IMR-90 (cell line): ENCODE measurements at regions not wholly inside any gene's neighbourhood (a gene's known extent, or its start where the extent isn't known, plus 50 kb on each side); places are given as distances from the start of the nearest gene placed in this dataset.

Source experiments
- ATAC-seq: fragments of 200-7000 bp; cut with Tn5 transposase; 2 replicates; pipeline ENCODE4 v1.9.1; 2020; ENCODE audit warnings: low read depth, mild to moderate bottlenecking, moderate library complexity
- BruUV-seq: library from RNA; stranded (reverse); fragments of 400-500 nt; replicated peaks from 2 replicates; lab custom pipeline; 2021; lab: Mats Ljungman, UMichigan
- CTCF ChIA-PET: fragments of 300-600 bp; formaldehyde crosslinking; extraction: SDS; loops from one replicate; lab custom pipeline; 2021; ENCODE audit warnings: antibody characterized with exemption; lab: Yijun Ruan, JAX
- POLR2A ChIA-PET: fragments of 300-600 bp; sonication (Branson Sonifier 250); formaldehyde crosslinking; loops from one replicate; lab custom pipeline; 2022; ENCODE audit warnings: antibody characterized with exemption; ENCODE audit not compliant: unreplicated experiment; lab: Charles Lee
- DNase-seq: peaks from one replicate; pipeline ENCODE4 v3.0.0; 2013
- H2AFZ ChIP-seq: replicated peaks from 2 replicates; pipeline ENCODE3; 2013; ENCODE audit warnings: low read length, mild to moderate bottlenecking; ENCODE audit not compliant: poor library complexity
- H2AK5ac ChIP-seq: 2 replicates; pipeline ENCODE4 v1.6.1; 2013; ENCODE audit warnings: low read depth, low read length, inconsistent platforms
- H2AK9ac ChIP-seq: replicated peaks from 2 replicates; pipeline ENCODE3; 2013; ENCODE audit warnings: mild to moderate bottlenecking, low read depth, low read length, moderate library complexity; ENCODE audit not compliant: poor library complexity
- H2BK120ac ChIP-seq: 2 replicates; pipeline ENCODE4 v1.6.1; 2013; ENCODE audit warnings: low read depth, low read length, inconsistent platforms
- H2BK15ac ChIP-seq: 3 replicates; pipeline ENCODE4 v1.6.1; 2013; ENCODE audit warnings: low read depth, low read length, inconsistent platforms
- H2BK20ac ChIP-seq: 2 replicates; pipeline ENCODE4 v1.6.1; 2013; ENCODE audit warnings: low read depth, mild to moderate bottlenecking, inconsistent platforms, low read length, moderate library complexity
- H2BK5ac ChIP-seq: 2 replicates; pipeline ENCODE4 v1.6.1; 2013; ENCODE audit warnings: mild to moderate bottlenecking, low read depth, low read length, inconsistent platforms; ENCODE audit not compliant: poor library complexity, severe bottlenecking
- H3K14ac ChIP-seq: replicated peaks from 2 replicates; pipeline ENCODE4 v1.6.1; 2013; ENCODE audit warnings: low read depth, low read length, inconsistent platforms
- H3K18ac ChIP-seq: 2 replicates; pipeline ENCODE4 v1.6.1; 2013; ENCODE audit warnings: low read depth, low read length, control low read depth
- H3K23ac ChIP-seq: 2 replicates; pipeline ENCODE4 v1.6.1; 2013; ENCODE audit warnings: low read depth, low read length, inconsistent platforms
- H3K27ac ChIP-seq: 2 replicates; pipeline ENCODE4 v1.5.1; 2013; ENCODE audit warnings: mild to moderate bottlenecking, control low read depth, low read length; ENCODE audit not compliant: insufficient read depth
- H3K27me3 ChIP-seq: 2 replicates; pipeline ENCODE4 v1.6.1; 2013; ENCODE audit warnings: low read length; ENCODE audit not compliant: control insufficient read depth, insufficient read depth
- H3K36me3 ChIP-seq: 2 replicates; pipeline ENCODE4 v1.6.1; 2013; ENCODE audit warnings: low read length, mixed read lengths; ENCODE audit not compliant: control insufficient read depth, insufficient read depth
- H3K4ac ChIP-seq: 2 replicates; pipeline ENCODE4 v1.6.1; 2013; ENCODE audit warnings: low read depth, low read length, inconsistent platforms
- H3K4me1 ChIP-seq: 2 replicates; pipeline ENCODE4 v1.6.1; 2013; ENCODE audit warnings: low read length, mixed read lengths; ENCODE audit not compliant: control insufficient read depth, insufficient read depth
- H3K4me2 ChIP-seq: 2 replicates; pipeline ENCODE4 v1.6.1; 2013; ENCODE audit warnings: low read depth, mild to moderate bottlenecking, control low read depth, low read length, moderate library complexity
- H3K4me3 ChIP-seq: 2 replicates; pipeline ENCODE4 v1.5.1; 2013; ENCODE audit warnings: low read depth, mild to moderate bottlenecking, control low read depth, low read length, moderate library complexity; ENCODE audit not compliant: insufficient read depth
- H3K56ac ChIP-seq: 2 replicates; pipeline ENCODE4 v1.6.1; 2013; ENCODE audit warnings: low read length, inconsistent platforms; ENCODE audit not compliant: insufficient read depth; ENCODE audit errors: extremely low read depth
- H3K79me1 ChIP-seq, 2 experiments: 2 replicates each; pipeline ENCODE4 v1.6.1; 2013; ENCODE audit warnings: low read length in 2 of 2, inconsistent platforms in 1 of 2, low read depth in 1 of 2
- H3K9ac ChIP-seq: 2 replicates; pipeline ENCODE4 v1.6.1; 2013; ENCODE audit warnings: low read depth, low read length, control low read depth
- H3K9me1 ChIP-seq: 2 replicates; pipeline ENCODE4 v1.6.1; 2013; ENCODE audit warnings: low read length, inconsistent platforms; ENCODE audit not compliant: insufficient read depth
- H3K9me3 ChIP-seq: 2 replicates; pipeline ENCODE4 v1.6.1; 2013; ENCODE audit warnings: low read length; ENCODE audit not compliant: control insufficient read depth, insufficient read depth
- H4K20me1 ChIP-seq: 2 replicates; pipeline ENCODE4 v1.6.1; 2013; ENCODE audit warnings: low read length, inconsistent platforms; ENCODE audit not compliant: insufficient read depth
- H4K5ac ChIP-seq: 2 replicates; pipeline ENCODE4 v1.6.1; 2013; ENCODE audit warnings: mild to moderate bottlenecking, low read depth, low read length, control low read depth
- H4K8ac ChIP-seq, 2 experiments: 2 replicates each; pipeline ENCODE4 v1.6.1; 2013; ENCODE audit warnings: low read depth in 2 of 2, low read length in 2 of 2, control low read depth in 1 of 2, inconsistent platforms in 1 of 2
- H4K91ac ChIP-seq: 2 replicates; pipeline ENCODE4 v1.6.1; 2013; ENCODE audit warnings: low read depth, low read length, inconsistent platforms; ENCODE audit not compliant: insufficient read depth
- ELK1 ChIP-seq: fragments of 150-350 bp; IDR thresholded peaks from 2 replicates; pipeline ENCODE4 v1.6.1; 2016; ENCODE audit warnings: low read depth, mild to moderate bottlenecking, low read length, moderate library complexity, borderline replicate concordance
- MAFK ChIP-seq: IDR thresholded peaks from 2 replicates; pipeline ENCODE4 v1.6.1; 2012; ENCODE audit warnings: low read depth, low read length, improper control_type of control experiment
- MXI1 ChIP-seq: IDR thresholded peaks from 2 replicates; pipeline ENCODE4 v1.6.1; 2012; ENCODE audit warnings: low read depth, mild to moderate bottlenecking, low read length, moderate library complexity, borderline replicate concordance
- WGBS, 2 experiments: methylation state at CpG; one replicate each; pipeline versions ENCODE4 v1.1.5 to v1.1.7; 2013; ENCODE audit warnings: missing lambda C conversion rate in 2 of 2; ENCODE audit not compliant: insufficient read length in 1 of 2; ENCODE audit errors: extremely low coverage in 2 of 2; 5-methylcytosine and 5-hydroxymethylcytosine counted together
- dilution Hi-C: fragments of 300-500 bp; cut with HindIII; formaldehyde crosslinking; loops from one replicate; pipeline ENCODE4 v1.14.3; 2018; ENCODE audit warnings: low sequenced_read_pairs; ENCODE audit not compliant: unreplicated experiment
- in situ Hi-C: fragments of 300-500 bp; cut with MboI; formaldehyde crosslinking; loops from 3 replicates; pipeline ENCODE4 v1.14.3; 2019; ENCODE audit warnings: low sequenced_read_pairs, inconsistent platforms, mixed read lengths
- intact Hi-C: fragments of 100-400 bp; cut with micrococcal nuclease; formaldehyde crosslinking; loops from 2 replicates; pipeline ENCODE4 v1.10.0; 2022

DNA sequence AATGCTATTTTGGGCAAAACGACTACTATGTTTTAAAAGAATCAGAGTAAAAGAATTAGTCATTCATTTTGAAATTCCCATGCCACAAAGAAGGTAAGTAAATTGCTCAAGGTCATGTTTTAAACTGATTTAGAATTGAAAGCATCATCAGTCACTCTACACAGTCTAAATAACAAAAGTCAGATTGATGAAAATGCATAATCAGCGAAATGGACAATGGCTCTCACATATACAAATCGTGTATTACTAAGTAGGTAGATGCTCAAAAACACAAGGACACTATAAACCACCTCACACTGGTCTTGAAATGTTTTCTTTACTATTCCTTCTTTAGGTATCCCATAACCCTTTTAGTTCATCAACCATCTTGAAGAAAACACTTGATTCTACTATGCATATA, 135.4 kb downstream of the OPN5 start:
- ATAC-seq (no peak), DNase-seq (no peak)
- Histone ChIP-seq H3K4ac (no peak overlapping the region), H3K9me1 (no peaks in the 10 kb centered on the region), H3K27ac (no peak overlapping the region), H3K4me1 (no peaks in the 10 kb centered on the region), H2AFZ (no peak overlapping the region), H3K56ac (no peak overlapping the region), H3K18ac (no peak overlapping the region), H4K5ac (no peak overlapping the region), H2BK5ac (no peak overlapping the region), H3K9ac (no peak overlapping the region), H2BK20ac (no peak overlapping the region), H2BK120ac (no peak overlapping the region), H3K14ac (no peak overlapping the region), H4K91ac (no peak overlapping the region), H3K4me3 (no peak overlapping the region), H2AK5ac (no peak overlapping the region), H4K8ac (no peak overlapping the region), H2AK9ac (no peak overlapping the region), H3K9me3 (no peaks in the 10 kb centered on the region), H2BK15ac (no peak overlapping the region), H4K20me1 (no peaks in the 10 kb centered on the region), H3K79me1 (no peaks in the 10 kb centered on the region), H3K4me2 (no peak overlapping the region), H3K27me3 (no peaks in the 10 kb centered on the region), H3K36me3 (no peaks in the 10 kb centered on the region), H3K23ac (no peak overlapping the region)
- in situ Hi-C loops, result no loop called here
- TF ChIP-seq ELK1 (no peak), MAFK (peak; percentile 93), MXI1 (no peak)
- intact Hi-C loops, result no loop called here
- no CpG with 5 or more reads among the region's 3 CpGs for WGBS, 2 experiments
- no TSS peak for BruUV-seq
- ChIA-PET CTCF (no interaction called here), POLR2A (no interaction called here)
- dilution Hi-C loops, result no loop called here
